ENCODE measurements at regions not wholly inside any gene's neighbourhood (a gene's known extent, or its start where the extent isn't known, plus 50 kb on each side); places are given as distances from the start of the nearest gene placed in this dataset.

DNA sequence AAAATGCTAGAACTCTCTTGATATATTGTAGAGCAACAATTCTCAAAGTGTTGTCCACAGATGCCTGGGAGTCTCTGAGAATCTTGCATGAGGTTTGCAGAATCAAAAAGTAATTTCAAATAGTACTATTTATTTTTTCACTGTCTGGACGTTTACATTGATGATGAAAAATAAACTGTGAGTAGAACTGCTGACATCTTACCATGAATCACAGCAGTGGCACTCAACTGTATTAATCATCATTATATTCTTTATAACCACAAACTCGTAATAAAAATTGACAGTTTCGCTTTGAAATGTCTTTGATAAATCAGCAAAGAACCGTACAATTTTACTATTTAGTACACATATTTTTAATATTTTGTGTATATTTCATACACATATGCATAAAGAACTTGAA, 94.5 kb downstream of the NAF1 start:
- TF ChIP-seq POLR2AphosphoS5 (IDR thresholded peaks at IDR 0.05; ENCODE audit: borderline replicate concordance, low read depth, low read length) (no peak), EZH2 (IDR thresholded peaks at IDR 0.05) (no peak), FOXP2 (optimal IDR thresholded peaks at IDR 0.05; ENCODE audit: control extremely low read depth, extremely low read length, insufficient read depth) (no peak)

Data from SK-N-MC (cell line).